Activated CD4-positive, alpha-beta memory T cell treated with anti-CD3 and anti-CD28 coated beads for 36 hours (primary cell): ENCODE measurements at regions not wholly inside any gene's neighbourhood (a gene's known extent, or its start where the extent isn't known, plus 50 kb on each side); places are given as distances from the start of the nearest gene placed in this dataset.
"Not testable (repeated sequence)": the region's sequence is repeated elsewhere in the genome, so short reads cannot be mapped to it uniquely, and the experiment has no call there.

ENCODE experiments used
- CTCF ChIA-PET: fragments of 350-600 bp; sonication (Branson Sonifier 250); formaldehyde crosslinking; loops from one replicate; lab custom pipeline; 2021; ENCODE audit warnings: antibody characterized with exemption, inconsistent platforms; lab: Charles Lee
- POLR2A ChIA-PET: fragments of 350-600 bp; sonication (Branson Sonifier 250); formaldehyde crosslinking; loops from one replicate; lab custom pipeline; 2021; ENCODE audit warnings: antibody characterized with exemption; lab: Charles Lee
- DNase-seq: peaks from one replicate; pipeline ENCODE4 v3.0.0-alpha.2; 2020
- H3K27ac Mint-ChIP-seq: one replicate; pipeline ENCODE4 v1.8.0; 2021; ENCODE audit warnings: mixed read lengths
- H3K27me3 Mint-ChIP-seq: one replicate; pipeline ENCODE4 v1.8.0; 2021; ENCODE audit warnings: mixed read lengths
- H3K36me3 Mint-ChIP-seq: one replicate; pipeline ENCODE4 v1.8.0; 2021; ENCODE audit warnings: mixed read lengths
- H3K4me1 Mint-ChIP-seq: one replicate; pipeline ENCODE4 v1.8.0; 2021; ENCODE audit warnings: low read depth, mixed read lengths
- H3K4me3 Mint-ChIP-seq: one replicate; pipeline ENCODE4 v1.8.0; 2021; ENCODE audit warnings: mild to moderate bottlenecking, mixed read lengths
- H3K9me3 Mint-ChIP-seq: one replicate; pipeline ENCODE4 v1.8.0; 2021; ENCODE audit warnings: mixed read lengths
- intact Hi-C: fragments of 100-400 bp; cut with micrococcal nuclease; formaldehyde crosslinking; loops from one replicate; pipeline ENCODE4 v1.15.1; 2023

GRCh38 chr5:176742246-176743105 lies 67.9 kb upstream of the UNC5A start:
- Mint-ChIP-seq H3K4me1 (peaks cover 29% of the 10 kb centered on the region), H3K9me3 (no peaks in the 10 kb centered on the region), H3K27ac (no peak overlapping the region), H3K36me3 (no peaks in the 10 kb centered on the region), H3K4me3 (no peak overlapping the region), H3K27me3 (peaks cover 65% of the 10 kb centered on the region)
- ChIA-PET CTCF (no interaction called here), POLR2A (no interaction called here)
- intact Hi-C loops: no loop called here
- no peak for DNase-seq

DNA sequence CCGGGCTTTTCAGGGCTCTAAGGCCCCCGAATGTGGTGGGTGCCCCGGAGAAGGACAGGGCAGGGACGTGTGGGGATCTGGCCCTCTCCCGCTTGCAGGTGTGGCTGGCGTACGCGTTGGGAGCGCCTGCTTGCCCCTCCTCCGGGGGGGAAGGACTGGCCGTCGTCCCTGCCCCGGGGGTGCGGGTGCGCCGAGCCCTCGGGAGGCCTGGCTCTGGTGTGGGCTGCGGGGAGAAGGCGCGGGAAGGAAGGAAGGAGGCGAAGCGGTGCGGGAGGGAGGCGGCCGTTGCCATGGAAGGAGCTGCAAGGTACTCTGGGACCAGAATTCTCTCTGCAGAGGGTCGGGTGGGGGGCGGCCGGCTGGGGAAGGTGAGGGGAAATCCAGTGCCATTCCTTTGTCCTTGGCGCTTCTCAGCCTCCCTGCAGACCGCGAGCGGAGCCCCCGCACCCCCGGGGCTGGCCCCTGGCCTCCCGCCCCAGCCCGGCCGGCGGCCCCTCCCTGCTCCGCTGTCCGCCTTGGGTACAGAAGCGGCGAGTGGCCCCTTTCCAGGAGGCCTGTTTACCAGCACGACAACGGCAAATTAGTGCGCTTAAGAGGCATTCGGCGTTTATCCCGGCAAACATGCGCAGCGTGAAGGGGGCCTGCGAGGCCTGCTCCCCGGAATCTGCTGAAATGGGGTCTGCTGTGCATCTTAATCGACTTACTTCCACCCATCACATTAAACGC lies 67.1 kb upstream of the UNC5A start:
- no peak overlapping the region for H3K27ac Mint-ChIP-seq
- DNase-seq: no peak
- POLR2A ChIA-PET: no interaction called here
- no peaks in the 10 kb centered on the region for H3K9me3 Mint-ChIP-seq
- peaks cover 29% of the 10 kb centered on the region for H3K4me1 Mint-ChIP-seq
- intact Hi-C loops: no loop called here
- CTCF ChIA-PET: interaction anchor here (1.8 to 3.6 kb wide), 2 partner anchors 83 to 86 kb away, joined by 4 to 27 read pairs; no protein-coding TSS in a partner anchor
- no peak overlapping the region for H3K4me3 Mint-ChIP-seq
- peaks cover 70% of the 10 kb centered on the region for H3K27me3 Mint-ChIP-seq
- no peaks in the 10 kb centered on the region for H3K36me3 Mint-ChIP-seq

DNA sequence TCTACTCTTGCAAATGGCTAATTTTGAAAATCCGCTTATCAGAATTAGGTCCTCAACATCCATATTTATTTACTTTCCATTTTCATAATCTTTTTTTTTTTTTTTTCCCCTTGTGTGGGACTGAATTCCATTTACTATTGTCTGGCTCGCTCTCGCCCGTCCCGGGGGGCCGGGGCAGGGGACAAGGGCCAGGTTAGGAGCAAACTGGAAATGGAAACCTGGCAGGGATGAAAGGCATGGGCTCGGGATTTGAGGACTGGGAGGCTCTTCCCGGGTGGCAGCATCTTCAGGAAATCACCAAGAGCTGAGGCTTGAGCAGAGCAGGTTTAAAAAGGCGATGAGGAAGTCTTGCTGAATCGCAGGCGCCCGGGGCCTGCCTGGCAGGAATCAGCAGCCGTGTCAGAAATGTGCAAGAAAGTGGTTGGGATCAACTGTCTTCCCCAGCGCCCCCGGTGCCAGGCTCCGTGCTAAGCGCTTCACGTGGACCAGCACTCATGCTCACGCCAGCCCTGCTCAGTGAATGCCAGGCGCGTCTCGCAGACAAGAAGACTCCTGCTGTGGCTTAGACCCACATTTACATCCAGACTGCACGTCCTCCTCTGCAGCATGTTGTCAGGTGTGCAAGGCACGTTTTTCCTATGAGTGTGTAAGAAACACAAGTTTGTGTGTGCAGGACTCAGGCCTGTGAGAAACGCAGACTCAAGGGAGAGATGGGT lies 66.3 kb upstream of the UNC5A start:
- POLR2A ChIA-PET: no interaction called here
- no peak for DNase-seq
- Mint-ChIP-seq H3K36me3 (no peaks in the 10 kb centered on the region), H3K27me3 (peaks cover 67% of the 10 kb centered on the region), H3K4me1 (peaks cover 29% of the 10 kb centered on the region), H3K27ac (no peak overlapping the region), H3K4me3 (no peak overlapping the region), H3K9me3 (no peaks in the 10 kb centered on the region)
- intact Hi-C loops: no loop called here
- CTCF ChIA-PET: interaction anchor here (1.1 to 3.6 kb wide), 6 partner anchors 14 to 87 kb away, joined by 3 to 27 read pairs (median 4); no protein-coding TSS in a partner anchor

DNA sequence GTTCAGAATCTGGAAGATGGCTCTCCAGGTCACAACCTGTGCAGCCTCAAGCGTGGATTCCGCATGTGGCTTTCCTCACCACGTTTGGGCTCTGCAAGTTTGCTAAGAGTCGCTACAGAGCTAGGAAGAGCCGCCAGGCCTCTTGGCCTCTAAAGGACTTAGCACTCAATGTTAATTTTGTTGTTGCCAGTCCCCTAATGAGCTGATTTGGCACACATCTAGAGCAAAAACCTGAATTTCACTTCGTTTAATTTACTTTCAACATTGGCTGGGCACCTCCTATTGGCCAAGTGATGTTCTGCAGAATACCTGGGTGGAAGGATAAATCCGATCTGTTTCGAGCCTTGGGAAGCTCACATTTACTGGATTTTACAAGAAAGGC lies 65.8 kb upstream of the UNC5A start:
- CTCF ChIA-PET: interaction anchor here (1.1 to 3.6 kb wide), 7 partner anchors 14 to 87 kb away, joined by 3 to 27 read pairs (median 4); no protein-coding TSS in a partner anchor
- Mint-ChIP-seq H3K4me1 (peaks cover 29% of the 10 kb centered on the region), H3K36me3 (no peaks in the 10 kb centered on the region), H3K9me3 (no peaks in the 10 kb centered on the region), H3K27ac (no peak overlapping the region), H3K4me3 (no peak overlapping the region), H3K27me3 (peaks cover 64% of the 10 kb centered on the region)
- DNase-seq: no peak
- POLR2A ChIA-PET: no interaction called here
- intact Hi-C loops: no loop called here

DNA sequence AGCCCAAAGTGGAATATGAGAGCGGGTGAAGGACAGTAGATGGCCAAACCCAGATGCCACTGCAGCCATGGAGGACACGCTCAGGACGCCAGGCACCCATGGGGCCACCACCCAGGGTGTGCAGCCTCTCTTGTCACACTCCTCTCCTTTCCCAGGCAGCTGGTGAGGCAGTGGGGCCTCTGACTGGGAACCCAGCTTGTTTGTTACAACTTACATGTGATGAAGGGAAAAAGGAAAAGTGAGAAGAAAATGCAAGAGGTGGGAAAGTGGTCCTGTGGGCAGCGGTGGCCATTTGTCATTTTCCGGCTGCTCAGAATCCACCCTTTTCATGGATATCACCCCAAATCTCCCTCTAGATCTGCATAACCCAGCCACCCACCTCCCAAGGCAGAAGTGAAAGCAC lies 62.7 kb upstream of the UNC5A start:
- Mint-ChIP-seq H3K27ac (no peak overlapping the region), H3K27me3 (peaks cover 61% of the 10 kb centered on the region), H3K9me3 (no peaks in the 10 kb centered on the region), H3K4me3 (no peak overlapping the region), H3K4me1 (peaks cover 21% of the 10 kb centered on the region), H3K36me3 (no peaks in the 10 kb centered on the region)
- no peak for DNase-seq
- ChIA-PET POLR2A (no interaction called here), CTCF (no interaction called here)
- intact Hi-C loops: no loop called here

- Mint-ChIP-seq H3K36me3 (no peaks in the 10 kb centered on the region), H3K4me1 (peaks cover 21% of the 10 kb centered on the region), H3K27me3 (peaks cover 60% of the 10 kb centered on the region), H3K27ac (no peak overlapping the region), H3K4me3 (no peak overlapping the region), H3K9me3 (no peaks in the 10 kb centered on the region)
- ChIA-PET POLR2A (no interaction called here), CTCF (no interaction called here)
- no peak for DNase-seq
- intact Hi-C loops: no loop called here
These were observed 62.0 kb upstream of the UNC5A start for GRCh38 chr5:176748073-176748966.

- Mint-ChIP-seq H3K9me3 (no peaks in the 10 kb centered on the region), H3K27me3 (peaks cover 52% of the 10 kb centered on the region), H3K4me3 (no peak overlapping the region), H3K27ac (no peak overlapping the region), H3K4me1 (peaks cover 16% of the 10 kb centered on the region), H3K36me3 (no peaks in the 10 kb centered on the region)
- CTCF ChIA-PET: no interaction called here
- POLR2A ChIA-PET: no interaction called here
- intact Hi-C loops: no loop called here
- DNase-seq: no peak
These were observed 61.1 kb upstream of the UNC5A start for GRCh38 chr5:176748967-176749935.

DNA sequence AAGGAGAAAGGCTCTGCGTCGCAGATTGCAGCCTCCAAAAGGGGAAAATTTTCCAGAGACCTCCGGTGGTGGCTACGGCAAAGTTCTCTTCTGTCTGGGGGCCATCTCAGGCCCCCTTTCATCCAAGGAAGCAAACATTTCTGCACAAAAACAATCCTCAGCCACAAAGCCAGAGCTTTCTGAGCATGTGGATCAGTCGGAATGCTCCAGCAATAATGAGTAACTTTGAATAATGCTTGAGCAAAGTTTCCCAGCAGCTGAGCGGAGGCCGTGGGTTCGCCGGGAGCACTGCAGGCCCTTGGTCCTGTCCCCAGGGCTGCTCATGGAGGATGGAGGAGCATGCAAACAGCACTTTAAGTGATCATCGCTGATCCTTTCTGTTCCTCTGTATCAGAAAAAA lies 60.2 kb upstream of the UNC5A start:
- DNase-seq: no peak
- Mint-ChIP-seq H3K27me3 (peaks cover 45% of the 10 kb centered on the region), H3K4me1 (peaks cover 13% of the 10 kb centered on the region), H3K4me3 (no peak overlapping the region), H3K27ac (no peak overlapping the region), H3K36me3 (no peaks in the 10 kb centered on the region), H3K9me3 (no peaks in the 10 kb centered on the region)
- POLR2A ChIA-PET: no interaction called here
- CTCF ChIA-PET: no interaction called here
- intact Hi-C loops: no loop called here

DNA sequence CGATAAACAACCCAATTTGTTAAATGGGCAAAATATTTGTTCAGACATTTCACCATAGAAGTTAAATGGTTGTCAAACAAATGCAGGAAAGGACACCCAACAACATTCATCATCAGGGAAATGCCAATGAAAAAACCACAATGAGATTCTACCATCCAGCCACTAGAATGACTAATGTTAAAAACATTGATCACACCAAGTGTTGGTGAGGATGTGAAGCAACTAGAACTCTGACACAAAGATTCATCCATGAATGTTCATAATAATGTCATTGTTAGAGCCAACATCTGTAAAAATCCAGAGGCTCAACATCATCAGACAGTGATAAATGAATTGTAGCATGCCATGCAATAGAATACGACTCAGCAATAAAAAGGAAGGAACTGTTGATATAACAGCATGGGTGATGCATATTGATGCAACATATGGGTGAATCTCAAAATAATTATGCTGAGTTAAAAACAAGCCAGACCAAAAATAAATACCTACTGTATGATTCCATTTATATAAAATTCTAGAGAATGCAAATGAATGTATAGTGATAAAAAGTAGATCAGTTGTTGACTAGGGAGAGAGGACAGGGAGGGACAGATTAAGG lies 55.9 kb upstream of the UNC5A start:
- CTCF ChIA-PET: no interaction called here
- Mint-ChIP-seq H3K27me3 (peaks cover 28% of the 10 kb centered on the region), H3K4me1 (no peaks in the 10 kb centered on the region), H3K4me3 (no peak overlapping the region), H3K27ac (no peak overlapping the region), H3K36me3 (no peaks in the 10 kb centered on the region), H3K9me3 (peaks cover 4% of the 10 kb centered on the region)
- DNase-seq: no peak
- POLR2A ChIA-PET: no interaction called here
- intact Hi-C loops: no loop called here

GRCh38 chr5:176755593-176755992 lies 54.8 kb upstream of the UNC5A start:
- H3K36me3 Mint-ChIP-seq, POLR2A ChIA-PET, H3K27ac Mint-ChIP-seq, CTCF ChIA-PET, H3K9me3 Mint-ChIP-seq, H3K4me1 Mint-ChIP-seq, intact Hi-C loops, DNase-seq, H3K4me3 Mint-ChIP-seq: not testable (repeated sequence)
- peaks cover 23% of the 10 kb centered on the region for H3K27me3 Mint-ChIP-seq
